Neural cell (in vitro differentiated cells): ENCODE measurements at regions not wholly inside any gene's neighbourhood (a gene's known extent, or its start where the extent isn't known, plus 50 kb on each side); places are given as distances from the start of the nearest gene placed in this dataset.

Experiments used
- H2AFZ ChIP-seq: fragments of 200-600, 300-800 bp; sonication (generic), shearing (Covaris generic); 2 replicates; pipeline ENCODE4 v1.6.0; 2014; ENCODE audit warnings: low read depth, mild to moderate bottlenecking, antibody characterized with exemption, low read length, moderate library complexity
- H3F3A ChIP-seq: fragments of 200-600 bp; shearing (Covaris generic); 2 replicates; pipeline ENCODE4 v1.6.1; 2016; ENCODE audit warnings: mild to moderate bottlenecking, moderate library complexity, mixed read lengths, antibody characterized with exemption, low read length; ENCODE audit not compliant: insufficient read depth, poor library complexity, severe bottlenecking
- H3K27ac ChIP-seq: fragments of 200-600, 300-800 bp; sonication (generic), shearing (Covaris generic); 2 replicates; pipeline ENCODE4 v1.5.1; 2014; ENCODE audit warnings: mild to moderate bottlenecking, low read length, moderate library complexity
- H3K27me3 ChIP-seq: fragments of 300-800, 200-600 bp; sonication (generic), shearing (Covaris generic); 2 replicates; pipeline ENCODE4 v1.6.0; 2014; ENCODE audit warnings: mild to moderate bottlenecking, low read depth, low read length, moderate library complexity; ENCODE audit not compliant: insufficient read depth
- H3K36me3 ChIP-seq: fragments of 300-800, 200-600 bp; sonication (generic), shearing (Covaris generic); 2 replicates; pipeline ENCODE4 v1.5.1; 2014; ENCODE audit warnings: mild to moderate bottlenecking, antibody characterized with exemption, low read length, moderate library complexity; ENCODE audit not compliant: insufficient read depth
- H3K4me2 ChIP-seq: fragments of 300-800, 200-600 bp; sonication (generic), shearing (Covaris generic); 2 replicates; pipeline ENCODE4 v1.6.0; 2014; ENCODE audit warnings: mild to moderate bottlenecking, low read length
- H3K4me3 ChIP-seq: fragments of 300-800, 200-600 bp; sonication (generic), shearing (Covaris generic); 2 replicates; pipeline ENCODE4 v1.5.1; 2014; ENCODE audit warnings: mild to moderate bottlenecking, low read length, moderate library complexity
- H3K79me2 ChIP-seq: fragments of 200-600 bp; shearing (Covaris generic); replicated peaks from 2 replicates; pipeline ENCODE4 v1.6.0; 2014; ENCODE audit warnings: mild to moderate bottlenecking, low read length, moderate library complexity; ENCODE audit not compliant: insufficient read depth
- H3K9ac ChIP-seq: fragments of 300-800, 200-600 bp; sonication (generic), shearing (Covaris generic); 2 replicates; pipeline ENCODE4 v1.6.1; 2016; ENCODE audit warnings: mild to moderate bottlenecking, low read length, mixed read lengths
- H3K9me2 ChIP-seq: fragments of 200-600 bp; shearing (Covaris generic); 2 replicates; pipeline ENCODE4 v1.6.1; 2016; ENCODE audit warnings: mild to moderate bottlenecking, low read length, mixed read lengths; ENCODE audit not compliant: insufficient read depth
- H3K9me3 ChIP-seq: fragments of 200-600, 300-800 bp; sonication (generic), shearing (Covaris generic); 2 replicates; pipeline ENCODE4 v1.6.1; 2016; ENCODE audit warnings: mild to moderate bottlenecking, mixed run types, low read length, moderate library complexity, mixed read lengths
- H4K20me1 ChIP-seq: fragments of 200-600 bp; shearing (Covaris generic); 2 replicates; pipeline ENCODE4 v1.6.1; 2016; ENCODE audit warnings: mild to moderate bottlenecking, mixed run types; ENCODE audit not compliant: insufficient read depth
- EP300 ChIP-seq: fragments of 450-650 bp; conservative IDR thresholded peaks from 2 replicates; pipeline ENCODE4 v1.6.1; 2014; ENCODE audit warnings: antibody characterized with exemption, mild to moderate bottlenecking, moderate library complexity; ENCODE audit not compliant: poor library complexity, severe bottlenecking
- EZH2 ChIP-seq: fragments of 200-600, 300-800 bp; shearing (Covaris generic), sonication (generic); IDR thresholded peaks from 2 replicates; pipeline ENCODE4 v1.6.1; 2014; ENCODE audit warnings: antibody characterized with exemption, low read length, borderline replicate concordance, mild to moderate bottlenecking; ENCODE audit not compliant: insufficient read depth, poor library complexity, severe bottlenecking
- MXI1 ChIP-seq: fragments of 450-650 bp; conservative IDR thresholded peaks from 2 replicates; pipeline ENCODE4 v1.6.1; 2014; ENCODE audit warnings: antibody characterized with exemption, mild to moderate bottlenecking; ENCODE audit not compliant: poor library complexity, severe bottlenecking
- POLR2AphosphoS5 ChIP-seq: IDR thresholded peaks from 2 replicates; pipeline ENCODE4 v1.6.1; 2012
- RAD21 ChIP-seq: fragments of 450-650 bp; conservative IDR thresholded peaks from 2 replicates; pipeline ENCODE4 v1.6.1; 2014; ENCODE audit warnings: antibody characterized with exemption, mild to moderate bottlenecking, moderate library complexity
- REST ChIP-seq: IDR thresholded peaks from 2 replicates; pipeline ENCODE4 v1.6.1; 2012; ENCODE audit warnings: borderline replicate concordance
- SMC3 ChIP-seq: fragments of 450-650 bp; conservative IDR thresholded peaks from 2 replicates; pipeline ENCODE4 v1.6.1; 2014; ENCODE audit warnings: antibody characterized with exemption, mild to moderate bottlenecking, moderate library complexity; ENCODE audit not compliant: poor library complexity
- TAF1 ChIP-seq: IDR thresholded peaks from 2 replicates; pipeline ENCODE4 v1.6.1; 2012; ENCODE audit warnings: low read depth
- TF ChIP-seq, protein P1 (sequence below): fragments of 450-650 bp; IDR thresholded peaks from 2 replicates; pipeline ENCODE4 v1.5.1; 2014; ENCODE audit warnings: antibody characterized with exemption, mild to moderate bottlenecking, moderate library complexity; ENCODE audit not compliant: poor library complexity, severe bottlenecking

DNA sequence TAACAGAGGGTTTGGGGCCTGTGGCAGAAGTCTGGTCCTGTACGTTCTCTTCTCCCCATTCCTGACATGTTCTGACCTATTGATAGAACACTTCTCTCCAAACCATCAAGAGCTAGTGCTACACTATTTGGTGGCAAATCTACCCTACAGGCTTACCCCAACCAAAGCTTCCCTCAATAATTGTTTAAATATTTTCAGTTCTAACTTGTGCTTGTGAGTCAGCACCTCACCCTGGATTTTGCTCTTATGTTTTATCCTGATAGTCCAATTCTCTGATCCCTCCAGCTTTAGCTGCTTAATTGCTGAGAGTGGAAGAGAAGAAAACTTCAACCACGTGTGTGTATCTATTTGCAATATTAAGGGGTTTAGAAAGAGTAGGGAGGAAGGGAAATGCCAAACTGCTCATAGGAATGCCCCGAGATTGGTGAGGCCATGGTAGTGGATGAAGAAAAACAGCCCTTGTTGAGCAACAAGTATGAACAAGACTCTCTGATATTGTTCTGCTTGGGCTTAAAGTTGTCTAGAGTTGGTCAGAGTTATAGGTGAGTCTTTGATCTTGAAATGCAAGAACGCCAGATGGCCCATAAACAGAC is 67.8 kb upstream of the PARD3B start:
- Histone ChIP-seq H3K4me2 (no peak overlapping the region), H2AFZ (no peak overlapping the region), H3K79me2 (no peaks in the 10 kb centered on the region), H3K4me3 (no peak overlapping the region), H3K27me3 (no peaks in the 10 kb centered on the region), H4K20me1 (no peaks in the 10 kb centered on the region), H3K36me3 (no peaks in the 10 kb centered on the region), H3K9ac (no peak overlapping the region), H3K9me3 (no peaks in the 10 kb centered on the region), H3K27ac (no peak overlapping the region), H3F3A (no peaks in the 10 kb centered on the region), H3K9me2 (no peaks in the 10 kb centered on the region)
- TF ChIP-seq RAD21: no peak
- TF ChIP-seq REST: no peak

DNA sequence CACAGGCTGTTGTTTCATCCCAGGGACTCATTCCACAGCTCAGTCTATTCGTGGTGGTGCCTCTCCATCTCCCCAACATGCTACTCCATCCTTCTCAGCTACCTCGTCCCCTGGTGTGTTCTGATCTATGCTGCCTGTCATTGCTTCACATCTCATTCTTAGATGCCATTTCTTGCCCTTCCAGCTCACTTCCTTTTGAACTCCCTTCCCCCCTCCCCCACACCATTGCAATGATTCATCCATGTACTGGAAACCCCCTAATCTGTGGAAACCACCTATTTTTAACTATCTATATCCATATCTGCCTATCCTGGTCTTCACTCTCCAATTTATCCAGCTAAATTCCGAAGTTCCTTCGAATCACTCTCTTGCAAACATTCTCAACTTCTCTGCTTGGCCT is 65.7 kb upstream of the PARD3B start:
- Histone ChIP-seq H3K4me2 (no peak overlapping the region), H3K9me2 (no peaks in the 10 kb centered on the region), H2AFZ (no peak overlapping the region), H3K27me3 (no peaks in the 10 kb centered on the region), H3K9ac (no peak overlapping the region), H3K9me3 (no peaks in the 10 kb centered on the region), H4K20me1 (no peaks in the 10 kb centered on the region), H3K4me3 (no peak overlapping the region), H3F3A (no peaks in the 10 kb centered on the region), H3K36me3 (no peaks in the 10 kb centered on the region), H3K27ac (no peak overlapping the region), H3K79me2 (no peaks in the 10 kb centered on the region)
- TF ChIP-seq SMC3: no peak
- no peak for TF ChIP-seq POLR2AphosphoS5
- TF ChIP-seq, protein P1, sequence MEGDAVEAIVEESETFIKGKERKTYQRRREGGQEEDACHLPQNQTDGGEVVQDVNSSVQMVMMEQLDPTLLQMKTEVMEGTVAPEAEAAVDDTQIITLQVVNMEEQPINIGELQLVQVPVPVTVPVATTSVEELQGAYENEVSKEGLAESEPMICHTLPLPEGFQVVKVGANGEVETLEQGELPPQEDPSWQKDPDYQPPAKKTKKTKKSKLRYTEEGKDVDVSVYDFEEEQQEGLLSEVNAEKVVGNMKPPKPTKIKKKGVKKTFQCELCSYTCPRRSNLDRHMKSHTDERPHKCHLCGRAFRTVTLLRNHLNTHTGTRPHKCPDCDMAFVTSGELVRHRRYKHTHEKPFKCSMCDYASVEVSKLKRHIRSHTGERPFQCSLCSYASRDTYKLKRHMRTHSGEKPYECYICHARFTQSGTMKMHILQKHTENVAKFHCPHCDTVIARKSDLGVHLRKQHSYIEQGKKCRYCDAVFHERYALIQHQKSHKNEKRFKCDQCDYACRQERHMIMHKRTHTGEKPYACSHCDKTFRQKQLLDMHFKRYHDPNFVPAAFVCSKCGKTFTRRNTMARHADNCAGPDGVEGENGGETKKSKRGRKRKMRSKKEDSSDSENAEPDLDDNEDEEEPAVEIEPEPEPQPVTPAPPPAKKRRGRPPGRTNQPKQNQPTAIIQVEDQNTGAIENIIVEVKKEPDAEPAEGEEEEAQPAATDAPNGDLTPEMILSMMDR: no peak
- TF ChIP-seq MXI1: no peak
- TF ChIP-seq EP300: no peak
- no peak for TF ChIP-seq TAF1
- TF ChIP-seq REST: no peak
- no peak for TF ChIP-seq EZH2
- TF ChIP-seq RAD21: no peak
